Adrenal gland (tissue), 5 donors: ENCODE measurements at regions not wholly inside any gene's neighbourhood (a gene's known extent, or its start where the extent isn't known, plus 50 kb on each side); places are given as distances from the start of the nearest gene placed in this dataset.

Source experiments
- CTCF ChIP-seq, 6 experiments: fragments of 450-650 bp in 4 of 6; fragments of 200-600 bp in 2 of 6; sonication (generic) in 1 of 6; IDR thresholded peaks; 1 replicate in 5 of 6; 2 replicates in 1 of 6; pipeline versions ENCODE4 v1.5.1 to v1.8.0; 2016 to 2021; ENCODE audit warnings: antibody characterized with exemption in 6 of 6, mild to moderate bottlenecking in 2 of 6, moderate library complexity in 1 of 6
- POLR2A ChIP-seq, 2 donors: fragments of 450-650 bp; IDR thresholded peaks; one replicate each; pipeline ENCODE4 v1.6.1; 2017; ENCODE audit warnings: antibody characterized with exemption in 2 of 2, mild to moderate bottlenecking in 2 of 2, moderate library complexity in 1 of 2
- donor health status: DM: no; HTN: no; CAD: no.

GRCh38 chr7:22894546-22894945 is 71.9 kb upstream of the TOMM7 start:
- no peak for TF ChIP-seq CTCF (IDR thresholded peaks at IDR 0.05)
- no peak for TF ChIP-seq POLR2A (IDR thresholded peaks at IDR 0.05)
